Neural progenitor cell (in vitro differentiated cells): ENCODE measurements at regions not wholly inside any gene's neighbourhood (a gene's known extent, or its start where the extent isn't known, plus 50 kb on each side); places are given as distances from the start of the nearest gene placed in this dataset.

Experiments used
- EZH2 ChIP-seq: fragments of 200-600 bp; sonication (generic); IDR thresholded peaks from 2 replicates; pipeline ENCODE4 v1.6.1; 2017; ENCODE audit warnings: antibody characterized with exemption, mild to moderate bottlenecking, moderate library complexity
- EZH2phosphoT487 ChIP-seq: fragments of 200-600 bp; sonication (generic); IDR thresholded peaks from 2 replicates; pipeline ENCODE4 v1.6.1; 2017; ENCODE audit warnings: antibody characterized with exemption
- TF ChIP-seq, protein P1 (sequence below): fragments of 200-600 bp; sonication (generic); IDR thresholded peaks from 2 replicates; pipeline ENCODE4 v1.5.1; 2017; ENCODE audit warnings: antibody characterized with exemption, mild to moderate bottlenecking

DNA sequence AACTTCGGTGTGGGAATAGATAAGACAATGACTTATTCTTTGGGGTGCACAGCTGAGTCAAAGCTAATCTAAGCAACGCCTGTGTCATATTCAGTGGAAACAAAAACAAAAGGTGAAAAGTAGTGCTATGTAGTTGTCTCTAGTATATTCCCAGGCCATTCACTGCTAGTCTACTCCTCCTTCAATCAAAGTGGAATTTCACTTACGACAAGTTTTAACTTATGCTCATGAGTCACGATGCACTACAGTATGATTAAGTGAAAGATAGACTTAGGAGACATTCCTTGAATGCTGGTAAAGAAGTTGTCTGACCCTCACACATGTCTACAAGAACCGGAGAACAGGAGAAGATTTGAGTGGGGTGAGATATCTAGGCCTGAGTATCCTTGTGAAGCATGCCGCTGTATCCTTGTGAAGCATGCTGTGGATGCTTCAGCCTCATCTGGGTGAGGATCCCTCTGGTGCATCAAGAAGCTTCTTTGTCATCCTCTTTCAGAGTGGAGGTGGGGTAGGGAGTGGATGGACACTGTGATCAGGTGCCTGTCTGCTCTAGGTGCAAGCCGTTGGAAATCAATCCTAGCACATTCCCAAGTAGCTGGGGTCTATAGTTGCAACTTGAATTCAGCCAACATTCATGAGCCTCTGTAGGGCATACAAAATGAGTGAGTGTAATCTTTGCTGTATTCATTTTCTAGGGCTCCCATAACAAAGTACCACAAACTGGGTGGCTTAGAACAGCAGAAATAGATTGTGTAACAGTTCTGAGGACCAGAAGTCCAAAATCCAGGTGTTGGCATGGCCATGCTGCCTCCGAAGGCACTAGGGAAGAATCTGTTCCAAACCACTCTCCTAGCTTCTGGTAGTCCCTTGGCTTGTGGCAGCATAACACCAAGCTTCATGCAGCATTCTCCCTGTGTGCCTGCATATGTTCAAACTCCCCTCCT, 173.5 kb upstream of the FN1 start:
- TF ChIP-seq EZH2phosphoT487 (no peak), EZH2 (no peak)
- TF ChIP-seq, protein P1, sequence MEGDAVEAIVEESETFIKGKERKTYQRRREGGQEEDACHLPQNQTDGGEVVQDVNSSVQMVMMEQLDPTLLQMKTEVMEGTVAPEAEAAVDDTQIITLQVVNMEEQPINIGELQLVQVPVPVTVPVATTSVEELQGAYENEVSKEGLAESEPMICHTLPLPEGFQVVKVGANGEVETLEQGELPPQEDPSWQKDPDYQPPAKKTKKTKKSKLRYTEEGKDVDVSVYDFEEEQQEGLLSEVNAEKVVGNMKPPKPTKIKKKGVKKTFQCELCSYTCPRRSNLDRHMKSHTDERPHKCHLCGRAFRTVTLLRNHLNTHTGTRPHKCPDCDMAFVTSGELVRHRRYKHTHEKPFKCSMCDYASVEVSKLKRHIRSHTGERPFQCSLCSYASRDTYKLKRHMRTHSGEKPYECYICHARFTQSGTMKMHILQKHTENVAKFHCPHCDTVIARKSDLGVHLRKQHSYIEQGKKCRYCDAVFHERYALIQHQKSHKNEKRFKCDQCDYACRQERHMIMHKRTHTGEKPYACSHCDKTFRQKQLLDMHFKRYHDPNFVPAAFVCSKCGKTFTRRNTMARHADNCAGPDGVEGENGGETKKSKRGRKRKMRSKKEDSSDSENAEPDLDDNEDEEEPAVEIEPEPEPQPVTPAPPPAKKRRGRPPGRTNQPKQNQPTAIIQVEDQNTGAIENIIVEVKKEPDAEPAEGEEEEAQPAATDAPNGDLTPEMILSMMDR: no peak
